ENCODE measurements at regions not wholly inside any gene's neighbourhood (a gene's known extent, or its start where the extent isn't known, plus 50 kb on each side); places are given as distances from the start of the nearest gene placed in this dataset.

GRCh38 chr4:53821179-53821851 is 230.0 kb upstream of the LNX1 start:
- no peaks in the 10 kb centered on the region for H3K36me3 ChIP-seq (ENCODE audit: control insufficient read depth, insufficient read depth, low read length)
- H3K4me3 Mint-ChIP-seq = no peak overlapping the region
- H3K4me1 Mint-ChIP-seq = no peaks in the 10 kb centered on the region
- no peak for ATAC-seq (ENCODE audit: low read depth in 2 of 2)
- no peak for DNase-seq
- H3K27ac Mint-ChIP-seq = no peak overlapping the region
- no peaks in the 10 kb centered on the region for H3K27me3 ChIP-seq (ENCODE audit: control insufficient read depth, insufficient read depth, low read length)
- H3K27me3 Mint-ChIP-seq = peaks cover 5% of the 10 kb centered on the region
- no peaks in the 10 kb centered on the region for H3K4me1 ChIP-seq (ENCODE audit: control insufficient read depth, insufficient read depth, low read length, poor library complexity, severe bottlenecking)
- peaks cover 0 to 5% (median 0%) of the 10 kb centered on the region in 7 donors for H3K9me3 Mint-ChIP-seq
- no peak overlapping the region for H3K4me3 ChIP-seq (ENCODE audit: low read depth, low read length)
- no peaks in the 10 kb centered on the region for H3K9me3 ChIP-seq (ENCODE audit: control insufficient read depth in 2 of 2, low read length in 2 of 2)
- no peaks in the 10 kb centered on the region for H3K36me3 Mint-ChIP-seq
- H3K27ac ChIP-seq (ENCODE audit: insufficient read depth, low read length, poor library complexity, severe bottlenecking) = no peak overlapping the region

GRCh38 chr4:53818104-53818503 is 226.8 kb upstream of the LNX1 start:
- peaks cover 5% of the 10 kb centered on the region for H3K27me3 Mint-ChIP-seq
- H3K27ac Mint-ChIP-seq = no peak overlapping the region
- peaks cover 0 to 5% (median 0%) of the 10 kb centered on the region in 7 donors for H3K9me3 Mint-ChIP-seq
- H3K4me3 Mint-ChIP-seq = no peak overlapping the region
- no peak for DNase-seq
- no peaks in the 10 kb centered on the region for H3K36me3 ChIP-seq (ENCODE audit: control insufficient read depth, insufficient read depth, low read length)
- H3K4me3 ChIP-seq (ENCODE audit: low read depth, low read length) = no peak overlapping the region
- H3K36me3 Mint-ChIP-seq = no peaks in the 10 kb centered on the region
- H3K27me3 ChIP-seq (ENCODE audit: control insufficient read depth, insufficient read depth, low read length) = no peaks in the 10 kb centered on the region
- ATAC-seq (ENCODE audit: low read depth in 2 of 2) = no peak
- H3K9me3 ChIP-seq (ENCODE audit: control insufficient read depth in 2 of 2, low read length in 2 of 2) = no peaks in the 10 kb centered on the region
- no peaks in the 10 kb centered on the region for H3K4me1 ChIP-seq (ENCODE audit: control insufficient read depth, insufficient read depth, low read length, poor library complexity, severe bottlenecking)
- H3K27ac ChIP-seq (ENCODE audit: insufficient read depth, low read length, poor library complexity, severe bottlenecking) = no peak overlapping the region
- H3K4me1 Mint-ChIP-seq = no peaks in the 10 kb centered on the region

GRCh38 chr4:53816561-53816960 is 225.3 kb upstream of the LNX1 start:
- Mint-ChIP-seq H3K36me3 (no peaks in the 10 kb centered on the region), H3K9me3 (peaks cover 0 to 5% (median 0%) of the 10 kb centered on the region in 7 donors), H3K27ac (no peak overlapping the region), H3K27me3 (peaks cover 5% of the 10 kb centered on the region), H3K4me3 (no peak overlapping the region), H3K4me1 (no peaks in the 10 kb centered on the region)
- Histone ChIP-seq H3K36me3 (ENCODE audit: control insufficient read depth, insufficient read depth, low read length) (no peaks in the 10 kb centered on the region), H3K27me3 (ENCODE audit: control insufficient read depth, insufficient read depth, low read length) (no peaks in the 10 kb centered on the region), H3K4me1 (ENCODE audit: control insufficient read depth, insufficient read depth, low read length, poor library complexity, severe bottlenecking) (no peaks in the 10 kb centered on the region), H3K4me3 (ENCODE audit: low read depth, low read length) (no peak overlapping the region), H3K9me3 (ENCODE audit: control insufficient read depth in 2 of 2, low read length in 2 of 2) (no peaks in the 10 kb centered on the region), H3K27ac (ENCODE audit: insufficient read depth, low read length, poor library complexity, severe bottlenecking) (no peak overlapping the region)
- DNase-seq (no peak), ATAC-seq (ENCODE audit: low read depth in 2 of 2) (no peak)

- Mint-ChIP-seq H3K9me3 (peaks cover 0 to 4% (median 0%) of the 10 kb centered on the region in 7 donors), H3K36me3 (no peaks in the 10 kb centered on the region), H3K4me1 (no peaks in the 10 kb centered on the region), H3K27me3 (peaks cover 5% of the 10 kb centered on the region), H3K27ac (no peak overlapping the region), H3K4me3 (no peak overlapping the region)
- Histone ChIP-seq H3K4me3 (ENCODE audit: low read depth, low read length) (no peak overlapping the region), H3K36me3 (ENCODE audit: control insufficient read depth, insufficient read depth, low read length) (no peaks in the 10 kb centered on the region), H3K27ac (ENCODE audit: insufficient read depth, low read length, poor library complexity, severe bottlenecking) (no peak overlapping the region), H3K9me3 (ENCODE audit: control insufficient read depth in 2 of 2, low read length in 2 of 2) (no peaks in the 10 kb centered on the region), H3K27me3 (ENCODE audit: control insufficient read depth, insufficient read depth, low read length) (no peaks in the 10 kb centered on the region), H3K4me1 (ENCODE audit: control insufficient read depth, insufficient read depth, low read length, poor library complexity, severe bottlenecking) (no peaks in the 10 kb centered on the region)
- DNase-seq (no peak), ATAC-seq (ENCODE audit: low read depth in 2 of 2) (no peak)
These were observed 224.0 kb upstream of the LNX1 start for GRCh38 chr4:53815281-53815680.

- DNase-seq = no peak
- Mint-ChIP-seq H3K9me3 (peaks cover 0 to 4% (median 0%) of the 10 kb centered on the region in 7 donors), H3K36me3 (no peaks in the 10 kb centered on the region), H3K4me1 (no peaks in the 10 kb centered on the region), H3K27me3 (peaks cover 5% of the 10 kb centered on the region), H3K27ac (no peak overlapping the region), H3K4me3 (no peak overlapping the region)
- ATAC-seq (ENCODE audit: low read depth in 2 of 2) = no peak
- no peak overlapping the region for H3K27ac ChIP-seq (ENCODE audit: insufficient read depth, low read length, poor library complexity, severe bottlenecking)
- H3K4me3 ChIP-seq (ENCODE audit: low read depth, low read length) = no peak overlapping the region
- H3K27me3 ChIP-seq (ENCODE audit: control insufficient read depth, insufficient read depth, low read length) = no peaks in the 10 kb centered on the region
- H3K4me1 ChIP-seq (ENCODE audit: control insufficient read depth, insufficient read depth, low read length, poor library complexity, severe bottlenecking) = no peaks in the 10 kb centered on the region
- H3K9me3 ChIP-seq (ENCODE audit: control insufficient read depth in 2 of 2, low read length in 2 of 2) = no peaks in the 10 kb centered on the region
- H3K36me3 ChIP-seq (ENCODE audit: control insufficient read depth, insufficient read depth, low read length) = no peaks in the 10 kb centered on the region
These were observed 222.7 kb upstream of the LNX1 start for GRCh38 chr4:53813998-53814397.

GRCh38 chr4:53810643-53811042 is 219.4 kb upstream of the LNX1 start:
- no peaks in the 10 kb centered on the region for H3K36me3 ChIP-seq (ENCODE audit: control insufficient read depth, insufficient read depth, low read length)
- Mint-ChIP-seq H3K4me1 (no peaks in the 10 kb centered on the region), H3K9me3 (peaks cover 0 to 2% (median 0%) of the 10 kb centered on the region in 7 donors), H3K4me3 (no peak overlapping the region), H3K27me3 (no peaks in the 10 kb centered on the region), H3K36me3 (no peaks in the 10 kb centered on the region), H3K27ac (no peak overlapping the region)
- no peak overlapping the region for H3K27ac ChIP-seq (ENCODE audit: insufficient read depth, low read length, poor library complexity, severe bottlenecking)
- H3K4me3 ChIP-seq (ENCODE audit: low read depth, low read length) = no peak overlapping the region
- no peaks in the 10 kb centered on the region for H3K9me3 ChIP-seq (ENCODE audit: control insufficient read depth in 2 of 2, low read length in 2 of 2)
- ATAC-seq (ENCODE audit: low read depth in 2 of 2) (no peak), DNase-seq (no peak)
- H3K27me3 ChIP-seq (ENCODE audit: control insufficient read depth, insufficient read depth, low read length) = no peaks in the 10 kb centered on the region
- no peaks in the 10 kb centered on the region for H3K4me1 ChIP-seq (ENCODE audit: control insufficient read depth, insufficient read depth, low read length, poor library complexity, severe bottlenecking)

GRCh38 chr4:53809816-53810215 is 218.5 kb upstream of the LNX1 start:
- H3K27ac Mint-ChIP-seq = no peak overlapping the region
- H3K36me3 ChIP-seq (ENCODE audit: control insufficient read depth, insufficient read depth, low read length) = no peaks in the 10 kb centered on the region
- DNase-seq (no peak), ATAC-seq (ENCODE audit: low read depth in 2 of 2) (no peak)
- H3K9me3 Mint-ChIP-seq = peaks cover 0 to 2% (median 0%) of the 10 kb centered on the region in 7 donors
- H3K27ac ChIP-seq (ENCODE audit: insufficient read depth, low read length, poor library complexity, severe bottlenecking) = no peak overlapping the region
- no peaks in the 10 kb centered on the region for H3K27me3 ChIP-seq (ENCODE audit: control insufficient read depth, insufficient read depth, low read length)
- no peaks in the 10 kb centered on the region for H3K27me3 Mint-ChIP-seq
- no peak overlapping the region for H3K4me3 Mint-ChIP-seq
- no peak overlapping the region for H3K4me3 ChIP-seq (ENCODE audit: low read depth, low read length)
- H3K4me1 ChIP-seq (ENCODE audit: control insufficient read depth, insufficient read depth, low read length, poor library complexity, severe bottlenecking) = no peaks in the 10 kb centered on the region
- H3K4me1 Mint-ChIP-seq = no peaks in the 10 kb centered on the region
- no peaks in the 10 kb centered on the region for H3K9me3 ChIP-seq (ENCODE audit: control insufficient read depth in 2 of 2, low read length in 2 of 2)
- no peaks in the 10 kb centered on the region for H3K36me3 Mint-ChIP-seq

GRCh38 chr4:53805291-53805690 is 214.0 kb upstream of the LNX1 start:
- H3K4me3 Mint-ChIP-seq = no peak overlapping the region
- no peak overlapping the region for H3K4me3 ChIP-seq (ENCODE audit: low read depth, low read length)
- H3K36me3 Mint-ChIP-seq = no peaks in the 10 kb centered on the region
- no peaks in the 10 kb centered on the region for H3K4me1 Mint-ChIP-seq
- H3K36me3 ChIP-seq (ENCODE audit: control insufficient read depth, insufficient read depth, low read length) = no peaks in the 10 kb centered on the region
- DNase-seq (no peak), ATAC-seq (ENCODE audit: low read depth in 2 of 2) (no peak)
- no peaks in the 10 kb centered on the region for H3K27me3 Mint-ChIP-seq
- no peaks in the 10 kb centered on the region for H3K4me1 ChIP-seq (ENCODE audit: control insufficient read depth, insufficient read depth, low read length, poor library complexity, severe bottlenecking)
- no peak overlapping the region for H3K27ac Mint-ChIP-seq
- H3K9me3 ChIP-seq (ENCODE audit: control insufficient read depth in 2 of 2, low read length in 2 of 2) = no peaks in the 10 kb centered on the region
- no peak overlapping the region for H3K27ac ChIP-seq (ENCODE audit: insufficient read depth, low read length, poor library complexity, severe bottlenecking)
- H3K9me3 Mint-ChIP-seq = no peaks in the 10 kb centered on the region
- no peaks in the 10 kb centered on the region for H3K27me3 ChIP-seq (ENCODE audit: control insufficient read depth, insufficient read depth, low read length)

All from CD4-positive, CD25-positive, alpha-beta regulatory T cell (primary cell).